Ascending aorta (tissue), 2 donors: ENCODE measurements at regions not wholly inside any gene's neighbourhood (a gene's known extent, or its start where the extent isn't known, plus 50 kb on each side); places are given as distances from the start of the nearest gene placed in this dataset.

Experiments used
- DNase-seq, 2 donors: peaks; one replicate each; pipeline ENCODE4 v3.0.0-alpha.2; 2019; ENCODE audit warnings: low spot score in 2 of 2
- H3K27ac ChIP-seq, 2 donors: fragments of 200-600 bp; sonication (generic); one replicate each; pipeline ENCODE4 v1.5.1; 2016 to 2017; ENCODE audit warnings: mild to moderate bottlenecking in 1 of 2
- H3K27me3 ChIP-seq: fragments of 200-600 bp; sonication (generic); one replicate; pipeline ENCODE4 v1.5.1; 2017
- H3K36me3 ChIP-seq, 2 donors: fragments of 200-600 bp; sonication (generic); one replicate each; pipeline ENCODE4 v1.5.1; 2016
- H3K4me1 ChIP-seq, 2 donors: fragments of 200-600 bp; sonication (generic); one replicate each; pipeline ENCODE4 v1.5.1; 2016 to 2017; ENCODE audit warnings: mild to moderate bottlenecking in 1 of 2
- H3K4me3 ChIP-seq, 2 donors: fragments of 200-600 bp; sonication (generic); one replicate each; pipeline ENCODE4 v1.5.1; 2016 to 2017; ENCODE audit warnings: mild to moderate bottlenecking in 1 of 2
- H3K9me3 ChIP-seq, 2 donors: fragments of 200-600 bp; sonication (generic); one replicate each; pipeline ENCODE4 v1.5.1; 2016
- CTCF ChIP-seq, 3 experiments: fragments of 200-600 bp in 2 of 3; fragments of 450-650 bp in 1 of 3; sonication (generic) in 2 of 3; IDR thresholded peaks; one replicate each; pipeline ENCODE4 v1.5.1; 2016 to 2019; ENCODE audit warnings: antibody characterized with exemption in 3 of 3, mild to moderate bottlenecking in 1 of 3, moderate library complexity in 1 of 3
- intact Hi-C: fragments of 100-400 bp; cut with DNase I; formaldehyde crosslinking; loops from one replicate; pipeline ENCODE4 v1.15.1; 2023

DNA sequence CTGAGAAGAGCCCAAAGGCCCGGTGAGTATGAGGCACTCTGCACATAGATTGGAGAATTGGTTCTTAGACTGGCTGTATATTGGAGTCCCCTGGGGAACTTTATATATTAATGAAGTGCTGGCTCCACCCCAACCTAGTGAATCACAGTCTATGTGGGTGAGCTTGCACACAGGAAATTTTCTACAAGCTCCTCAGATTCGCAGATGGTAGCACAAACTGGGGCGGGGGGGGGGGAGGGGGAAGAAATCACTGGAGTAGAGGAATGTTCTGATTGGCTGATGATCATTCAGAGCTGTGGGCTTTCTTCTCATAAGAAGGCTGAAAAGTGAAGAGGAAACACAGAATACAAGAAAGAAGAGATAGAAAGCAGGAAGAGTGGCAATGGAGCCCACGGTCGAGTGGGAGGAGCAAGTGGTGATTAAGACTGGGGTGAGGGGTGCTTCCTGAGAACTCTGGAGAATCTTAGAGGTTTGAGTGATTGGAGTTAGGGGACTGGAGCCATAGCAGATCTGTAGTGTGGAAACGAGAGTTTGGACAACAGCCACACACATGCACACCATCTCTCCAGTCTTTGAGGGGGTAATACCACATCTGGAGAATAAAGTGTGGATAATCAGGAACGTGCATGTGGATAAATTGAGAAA lies 465.9 kb upstream of the DAB1 start:
- Histone ChIP-seq H3K9me3 (no peaks in the 10 kb centered on the region), H3K27me3 (no peaks in the 10 kb centered on the region), H3K4me1 (no peaks in the 10 kb centered on the region), H3K36me3 (no peaks in the 10 kb centered on the region), H3K4me3 (no peak overlapping the region), H3K27ac (no peak overlapping the region)
- TF ChIP-seq CTCF (IDR thresholded peaks at IDR 0.05) = no peak
- intact Hi-C loops = no loop called here
- no peak for DNase-seq

DNA sequence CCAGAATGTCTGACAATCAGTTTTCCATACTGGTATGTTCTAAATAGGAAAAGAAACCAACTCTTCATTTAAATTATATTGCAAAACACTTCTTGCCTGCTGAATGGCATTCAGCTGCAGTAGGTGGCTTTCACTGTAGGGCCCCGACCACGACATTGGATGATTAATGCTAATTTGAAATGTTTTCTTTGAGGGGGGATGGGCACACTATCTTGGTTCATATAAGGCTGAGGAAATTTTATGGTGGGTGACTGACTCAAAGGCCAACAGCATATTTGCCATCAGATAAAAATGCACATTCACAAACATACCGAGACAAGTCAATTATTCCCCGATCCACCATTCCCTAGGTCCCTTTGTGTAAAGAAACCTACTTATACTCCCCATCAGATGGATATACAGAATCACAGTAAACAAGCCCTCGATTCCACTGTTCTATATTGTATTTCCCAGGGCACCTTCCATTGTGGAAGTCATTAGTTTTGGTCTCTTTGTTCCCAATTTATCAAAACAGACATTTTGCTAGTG lies 464.2 kb upstream of the DAB1 start:
- Histone ChIP-seq H3K27ac (no peak overlapping the region), H3K4me1 (no peaks in the 10 kb centered on the region), H3K4me3 (no peak overlapping the region), H3K36me3 (no peaks in the 10 kb centered on the region), H3K9me3 (no peaks in the 10 kb centered on the region), H3K27me3 (no peaks in the 10 kb centered on the region)
- no peak for TF ChIP-seq CTCF (IDR thresholded peaks at IDR 0.05)
- intact Hi-C loops = no loop called here
- no peak for DNase-seq

GRCh38 chr1:57886376-57886775 lies 462.5 kb upstream of the DAB1 start:
- no peak overlapping the region for H3K4me3 ChIP-seq
- H3K27ac ChIP-seq = no peak overlapping the region
- TF ChIP-seq CTCF (IDR thresholded peaks at IDR 0.05) = no peak
- H3K9me3 ChIP-seq = no peaks in the 10 kb centered on the region
- H3K27me3 ChIP-seq = no peaks in the 10 kb centered on the region
- no peak for DNase-seq
- H3K36me3 ChIP-seq = no peaks in the 10 kb centered on the region
- no peaks in the 10 kb centered on the region for H3K4me1 ChIP-seq
- intact Hi-C loops = no loop called here

- TF ChIP-seq CTCF (IDR thresholded peaks at IDR 0.05) = no peak
- Histone ChIP-seq H3K9me3 (no peaks in the 10 kb centered on the region), H3K4me3 (no peak overlapping the region), H3K36me3 (no peaks in the 10 kb centered on the region), H3K27ac (no peak overlapping the region), H3K27me3 (no peaks in the 10 kb centered on the region), H3K4me1 (no peaks in the 10 kb centered on the region)
- intact Hi-C loops = no loop called here
- no peak for DNase-seq
Observed at GRCh38 chr1:57883642-57883995, 459.8 kb upstream of the DAB1 start.

- DNase-seq = no peak
- Histone ChIP-seq H3K36me3 (no peaks in the 10 kb centered on the region), H3K27me3 (no peaks in the 10 kb centered on the region), H3K27ac (no peak overlapping the region), H3K4me1 (no peaks in the 10 kb centered on the region), H3K4me3 (no peak overlapping the region), H3K9me3 (no peaks in the 10 kb centered on the region)
- no peak for TF ChIP-seq CTCF (IDR thresholded peaks at IDR 0.05)
- intact Hi-C loops = no loop called here
Observed at GRCh38 chr1:57882934-57883641, 459.2 kb upstream of the DAB1 start.
